Left lung (tissue), 4 donors: ENCODE measurements at regions not wholly inside any gene's neighbourhood (a gene's known extent, or its start where the extent isn't known, plus 50 kb on each side); places are given as distances from the start of the nearest gene placed in this dataset.

Source experiments
- ATAC-seq: fragments of 200-7000 bp; cut with Tn5 transposase; one replicate; pipeline ENCODE4 v1.9.1; 2020; ENCODE audit warnings: moderate library complexity
- DNase-seq, 4 donors: peaks; one replicate each; pipeline ENCODE4 v3.0.0-alpha.2; 2013 to 2020
- H3K27ac ChIP-seq, 2 donors: fragments of 200-600 bp; sonication (generic) in 1 of 2; one replicate each; pipeline versions ENCODE4 v1.5.0 to v1.8.0; 2020 to 2021
- H3K27me3 ChIP-seq, 2 donors: fragments of 200-600 bp; sonication (generic) in 1 of 2; one replicate each; pipeline versions ENCODE4 v1.5.0 to v1.8.0; 2020 to 2021
- H3K36me3 ChIP-seq, 2 donors: fragments of 200-600 bp; sonication (generic) in 1 of 2; one replicate each; pipeline versions ENCODE4 v1.5.0 to v1.8.0; 2020 to 2021
- H3K4me1 ChIP-seq, 2 donors: fragments of 200-600 bp; one replicate each; pipeline ENCODE4 v1.8.0; 2021
- H3K4me3 ChIP-seq, 2 donors: fragments of 200-600 bp; sonication (generic) in 1 of 2; one replicate each; pipeline versions ENCODE4 v1.5.0 to v1.8.0; 2020 to 2021; ENCODE audit warnings: mild to moderate bottlenecking in 1 of 2
- H3K9me3 ChIP-seq, 2 donors: fragments of 200-600 bp; sonication (generic) in 1 of 2; one replicate each; pipeline versions ENCODE4 v1.5.0 to v1.8.0; 2020 to 2021
- CTCF ChIP-seq, 2 donors: fragments of 200-600 bp; sonication (generic) in 1 of 2; IDR thresholded peaks; one replicate each; pipeline versions ENCODE4 v1.5.0 to v1.8.0; 2021; ENCODE audit warnings: antibody characterized with exemption in 2 of 2
- intact Hi-C, 2 donors: fragments of 100-400 bp; cut with DNase I; formaldehyde crosslinking; loops; one replicate each; pipeline versions ENCODE4 v1.11.2 to v1.14.2; 2022
- donor health status: DM: no; HTN: yes; CAD: no.
- donor health status: DM: no; HTN: no; CAD: no.

- ATAC-seq (no peak), DNase-seq (no peak)
- Histone ChIP-seq H3K9me3 (no peaks in the 10 kb centered on the region), H3K36me3 (no peaks in the 10 kb centered on the region), H3K27ac (no peak overlapping the region), H3K4me1 (no peaks in the 10 kb centered on the region), H3K4me3 (no peak overlapping the region), H3K27me3 (no peaks in the 10 kb centered on the region)
- TF ChIP-seq CTCF (IDR thresholded peaks at IDR 0.05): no peak
- intact Hi-C loops: no loop called here
Observed at GRCh38 chr3:73292220-73292619, 230.8 kb downstream of the EBLN2 start.

- H3K27ac ChIP-seq: no peak overlapping the region
- DNase-seq: no peak
- intact Hi-C loops: no loop called here
- no peak for TF ChIP-seq CTCF (IDR thresholded peaks at IDR 0.05)
- H3K9me3 ChIP-seq: no peaks in the 10 kb centered on the region
- no peaks in the 10 kb centered on the region for H3K36me3 ChIP-seq
- no peak overlapping the region for H3K4me3 ChIP-seq
- no peaks in the 10 kb centered on the region for H3K4me1 ChIP-seq
- no peaks in the 10 kb centered on the region for H3K27me3 ChIP-seq
- no peak for ATAC-seq
Observed at GRCh38 chr3:73294537-73294936, 233.1 kb downstream of the EBLN2 start.

- no peaks in the 10 kb centered on the region for H3K4me1 ChIP-seq
- DNase-seq (no peak), ATAC-seq (no peak)
- H3K4me3 ChIP-seq: no peak overlapping the region
- H3K36me3 ChIP-seq: no peaks in the 10 kb centered on the region
- TF ChIP-seq CTCF (IDR thresholded peaks at IDR 0.05): no peak
- no peak overlapping the region for H3K27ac ChIP-seq
- intact Hi-C loops: no loop called here
- no peaks in the 10 kb centered on the region for H3K9me3 ChIP-seq
- H3K27me3 ChIP-seq: peaks cover 0 to under 1% of the 10 kb centered on the region in 2 donors
Observed at GRCh38 chr3:73295876-73296635, 234.6 kb downstream of the EBLN2 start.

GRCh38 chr3:73296859-73297258 lies 235.4 kb downstream of the EBLN2 start:
- no peaks in the 10 kb centered on the region for H3K4me1 ChIP-seq
- peaks cover 0 to 6% of the 10 kb centered on the region in 2 donors for H3K27me3 ChIP-seq
- no peaks in the 10 kb centered on the region for H3K9me3 ChIP-seq
- TF ChIP-seq CTCF (IDR thresholded peaks at IDR 0.05): no peak
- no peak overlapping the region for H3K4me3 ChIP-seq
- DNase-seq (no peak), ATAC-seq (no peak)
- no peak overlapping the region for H3K27ac ChIP-seq
- H3K36me3 ChIP-seq: no peaks in the 10 kb centered on the region
- intact Hi-C loops: no loop called here

- Histone ChIP-seq H3K4me1 (no peaks in the 10 kb centered on the region), H3K27ac (no peak overlapping the region), H3K27me3 (peaks cover 0 to 9% of the 10 kb centered on the region in 2 donors), H3K4me3 (no peak overlapping the region), H3K36me3 (no peaks in the 10 kb centered on the region), H3K9me3 (no peaks in the 10 kb centered on the region)
- ATAC-seq (no peak), DNase-seq (no peak)
- intact Hi-C loops: no loop called here
- TF ChIP-seq CTCF (IDR thresholded peaks at IDR 0.05): no peak
Observed at GRCh38 chr3:73298243-73299183, 237.1 kb downstream of the EBLN2 start.
